ENCODE measurements at regions not wholly inside any gene's neighbourhood (a gene's known extent, or its start where the extent isn't known, plus 50 kb on each side); places are given as distances from the start of the nearest gene placed in this dataset.
"Not testable (repeated sequence)": the region's sequence is repeated elsewhere in the genome, so short reads cannot be mapped to it uniquely, and the experiment has no call there.

GRCh38 chr6:74343804-74344203, 647.8 kb downstream of the CD109 start:
- H3K9me3 ChIP-seq, result no peaks in the 10 kb centered on the region
- H3K4me3 ChIP-seq, result no peak overlapping the region
- 56 to 57% methylated on average over 3 of the region's 3 CpGs for WGBS, 2 donors (ENCODE audit: low coverage in 1 of 2)
- in situ Hi-C loops (cut with MboI; ENCODE audit: low pct_ligation_motif_present in 1 of 4, low pct_unique_long_range_greater_than_20kb in 1 of 4, low sequenced_read_pairs in 3 of 4), result no loop called here
- no peaks in the 10 kb centered on the region for H3K27me3 ChIP-seq
- intact Hi-C loops (cut with DNase I; ENCODE audit: low total_unique reads), result no loop called here
- no peak for DNase-seq
- no peaks in the 10 kb centered on the region for H3K4me1 ChIP-seq
- H3K36me3 ChIP-seq, result no peaks in the 10 kb centered on the region
- no peak overlapping the region for H3K27ac ChIP-seq
- no peak for TF ChIP-seq POLR2AphosphoS5 (IDR thresholded peaks at IDR 0.05)
- no peak for TF ChIP-seq POLR2A (IDR thresholded peaks at IDR 0.05)
- TF ChIP-seq, protein P1, sequence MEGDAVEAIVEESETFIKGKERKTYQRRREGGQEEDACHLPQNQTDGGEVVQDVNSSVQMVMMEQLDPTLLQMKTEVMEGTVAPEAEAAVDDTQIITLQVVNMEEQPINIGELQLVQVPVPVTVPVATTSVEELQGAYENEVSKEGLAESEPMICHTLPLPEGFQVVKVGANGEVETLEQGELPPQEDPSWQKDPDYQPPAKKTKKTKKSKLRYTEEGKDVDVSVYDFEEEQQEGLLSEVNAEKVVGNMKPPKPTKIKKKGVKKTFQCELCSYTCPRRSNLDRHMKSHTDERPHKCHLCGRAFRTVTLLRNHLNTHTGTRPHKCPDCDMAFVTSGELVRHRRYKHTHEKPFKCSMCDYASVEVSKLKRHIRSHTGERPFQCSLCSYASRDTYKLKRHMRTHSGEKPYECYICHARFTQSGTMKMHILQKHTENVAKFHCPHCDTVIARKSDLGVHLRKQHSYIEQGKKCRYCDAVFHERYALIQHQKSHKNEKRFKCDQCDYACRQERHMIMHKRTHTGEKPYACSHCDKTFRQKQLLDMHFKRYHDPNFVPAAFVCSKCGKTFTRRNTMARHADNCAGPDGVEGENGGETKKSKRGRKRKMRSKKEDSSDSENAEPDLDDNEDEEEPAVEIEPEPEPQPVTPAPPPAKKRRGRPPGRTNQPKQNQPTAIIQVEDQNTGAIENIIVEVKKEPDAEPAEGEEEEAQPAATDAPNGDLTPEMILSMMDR (IDR thresholded peaks at IDR 0.05), result no peak
- no peak for TF ChIP-seq EP300 (IDR thresholded peaks at IDR 0.05; ENCODE audit: low read depth)

GRCh38 chr6:74343321-74343720, 647.3 kb downstream of the CD109 start:
- WGBS, 2 donors (ENCODE audit: low coverage in 1 of 2), result 95% methylated on average over 4 of the region's 6 CpGs; no CpG with 5 or more reads in 1 of the 2 donors
- H3K4me3 ChIP-seq, H3K27ac ChIP-seq: not testable (repeated sequence)

GRCh38 chr6:74334722-74335121, 638.7 kb downstream of the CD109 start:
- TF ChIP-seq EP300 (IDR thresholded peaks at IDR 0.05; ENCODE audit: low read depth) (no peak), POLR2AphosphoS5 (IDR thresholded peaks at IDR 0.05) (no peak), POLR2A (IDR thresholded peaks at IDR 0.05) (no peak)
- TF ChIP-seq, protein P1 (IDR thresholded peaks at IDR 0.05), result no peak
- intact Hi-C loops (cut with DNase I; ENCODE audit: low total_unique reads) (no loop called here), in situ Hi-C loops (cut with MboI; ENCODE audit: low pct_ligation_motif_present in 1 of 4, low pct_unique_long_range_greater_than_20kb in 1 of 4, low sequenced_read_pairs in 3 of 4) (no loop called here)
- no peaks in the 10 kb centered on the region for H3K36me3 ChIP-seq
- H3K4me1 ChIP-seq, result no peaks in the 10 kb centered on the region
- 60 to 77% methylated on average over 2 of the region's 2 CpGs for WGBS, 2 donors (ENCODE audit: low coverage in 1 of 2)
- H3K4me3 ChIP-seq, result no peak overlapping the region
- no peaks in the 10 kb centered on the region for H3K9me3 ChIP-seq
- no peak for DNase-seq
- no peaks in the 10 kb centered on the region for H3K27me3 ChIP-seq
- H3K27ac ChIP-seq, result no peak overlapping the region

More at GRCh38 chr6:74343321-74343720, 647.3 kb downstream of the CD109 start:
- in situ Hi-C loops (cut with MboI; ENCODE audit: low pct_ligation_motif_present in 1 of 4, low pct_unique_long_range_greater_than_20kb in 1 of 4, low sequenced_read_pairs in 3 of 4); H3K4me1 ChIP-seq; H3K9me3 ChIP-seq; H3K36me3 ChIP-seq; intact Hi-C loops (cut with DNase I; ENCODE audit: low total_unique reads); DNase-seq; H3K27me3 ChIP-seq: not testable (repeated sequence)

GRCh38 chr6:74333406-74333805, 637.4 kb downstream of the CD109 start:
- intact Hi-C loops (cut with DNase I; ENCODE audit: low total_unique reads) (no loop called here), in situ Hi-C loops (cut with MboI; ENCODE audit: low pct_ligation_motif_present in 1 of 4, low pct_unique_long_range_greater_than_20kb in 1 of 4, low sequenced_read_pairs in 3 of 4) (no loop called here)
- no peak overlapping the region for H3K4me3 ChIP-seq
- TF ChIP-seq POLR2AphosphoS5 (IDR thresholded peaks at IDR 0.05) (no peak), EP300 (IDR thresholded peaks at IDR 0.05; ENCODE audit: low read depth) (no peak), POLR2A (IDR thresholded peaks at IDR 0.05) (no peak)
- TF ChIP-seq, protein P1 (IDR thresholded peaks at IDR 0.05), result no peak
- no peak overlapping the region for H3K27ac ChIP-seq
- no peak for DNase-seq
- no peaks in the 10 kb centered on the region for H3K4me1 ChIP-seq
- no peaks in the 10 kb centered on the region for H3K27me3 ChIP-seq
- H3K36me3 ChIP-seq, result no peaks in the 10 kb centered on the region
- no peaks in the 10 kb centered on the region for H3K9me3 ChIP-seq

DNA sequence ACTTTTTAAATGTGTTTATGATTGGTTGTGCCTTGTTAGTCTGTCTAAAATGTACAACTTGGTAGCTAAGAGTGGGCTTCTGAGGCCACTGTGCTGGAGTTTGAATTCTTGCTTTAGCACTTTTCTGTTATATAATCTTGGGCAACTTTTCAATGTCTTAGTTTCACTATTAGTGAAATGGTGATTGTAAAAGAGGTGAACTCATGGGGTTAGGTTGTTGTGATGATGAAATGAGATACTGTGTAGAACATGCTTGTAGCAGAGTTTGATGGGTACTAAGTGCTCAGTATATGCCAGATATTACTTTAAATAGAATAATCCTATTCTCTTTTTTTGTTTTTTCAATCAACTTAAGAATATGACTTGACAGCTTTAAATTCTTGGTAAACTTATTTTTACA, 624.7 kb downstream of the CD109 start:
- H3K36me3 ChIP-seq, result no peaks in the 10 kb centered on the region
- H3K4me3 ChIP-seq, result no peak overlapping the region
- no peaks in the 10 kb centered on the region for H3K27me3 ChIP-seq
- H3K4me1 ChIP-seq, result no peaks in the 10 kb centered on the region
- no peak for DNase-seq
- TF ChIP-seq POLR2AphosphoS5 (IDR thresholded peaks at IDR 0.05) (no peak), POLR2A (IDR thresholded peaks at IDR 0.05) (no peak), EP300 (IDR thresholded peaks at IDR 0.05; ENCODE audit: low read depth) (no peak)
- TF ChIP-seq, protein P1 (IDR thresholded peaks at IDR 0.05), result no peak
- no peaks in the 10 kb centered on the region for H3K9me3 ChIP-seq
- H3K27ac ChIP-seq, result no peak overlapping the region
- in situ Hi-C loops (cut with MboI; ENCODE audit: low pct_ligation_motif_present in 1 of 4, low pct_unique_long_range_greater_than_20kb in 1 of 4, low sequenced_read_pairs in 3 of 4) (no loop called here), intact Hi-C loops (cut with DNase I; ENCODE audit: low total_unique reads) (loop anchor here (5.0 kb wide), 1 partner anchor 937 kb away; no protein-coding TSS in a partner anchor)

Measured in transverse colon (tissue), 4 donors.